GM21515 (cell line): ENCODE measurements at regions not wholly inside any gene's neighbourhood (a gene's known extent, or its start where the extent isn't known, plus 50 kb on each side); places are given as distances from the start of the nearest gene placed in this dataset.
"Not testable (repeated sequence)": the region's sequence is repeated elsewhere in the genome, so short reads cannot be mapped to it uniquely, and the experiment has no call there.

Source experiments
- ATAC-seq: cut with Tn5 transposase; IDR thresholded peaks from one replicate; pipeline ENCODE4 v1.9.1; 2021; ENCODE audit not compliant: unreplicated experiment

- no peak for ATAC-seq
Measured at GRCh38 chr6:140252099-140252498, 877.7 kb upstream of the CITED2 start.

GRCh38 chr6:140245296-140246040 lies 871.0 kb upstream of the CITED2 start:
- ATAC-seq = no peak

GRCh38 chr6:140237251-140237650 lies 862.8 kb upstream of the CITED2 start:
- ATAC-seq = no peak

- no peak for ATAC-seq
Measured at GRCh38 chr6:140236732-140237131, 862.3 kb upstream of the CITED2 start.

GRCh38 chr6:140230282-140230681 lies 855.8 kb upstream of the CITED2 start:
- no peak for ATAC-seq

GRCh38 chr6:140228491-140228890 lies 854.0 kb upstream of the CITED2 start:
- ATAC-seq = no peak

- no peak for ATAC-seq
Measured at GRCh38 chr6:140226637-140227036, 852.2 kb upstream of the CITED2 start.

- no peak for ATAC-seq
Measured at GRCh38 chr6:140225701-140226436, 851.4 kb upstream of the CITED2 start.

- no peak for ATAC-seq
Measured at GRCh38 chr6:140217283-140217682, 842.8 kb upstream of the CITED2 start.

GRCh38 chr6:140209775-140210174 lies 835.3 kb upstream of the CITED2 start:
- no peak for ATAC-seq

- ATAC-seq = no peak
Measured at GRCh38 chr6:140208286-140208685, 833.8 kb upstream of the CITED2 start.

GRCh38 chr6:140205795-140206593 lies 831.5 kb upstream of the CITED2 start:
- no peak for ATAC-seq

GRCh38 chr6:140204154-140204553 lies 829.7 kb upstream of the CITED2 start:
- no peak for ATAC-seq

GRCh38 chr6:140203661-140204147 lies 829.3 kb upstream of the CITED2 start:
- ATAC-seq = no peak

- ATAC-seq = no peak
Measured at GRCh38 chr6:140202964-140203515, 828.6 kb upstream of the CITED2 start.

- ATAC-seq = no peak
Measured at GRCh38 chr6:140201787-140202458, 827.5 kb upstream of the CITED2 start.

- no peak for ATAC-seq
Measured at GRCh38 chr6:140193269-140193668, 818.8 kb upstream of the CITED2 start.

GRCh38 chr6:140192018-140192417 lies 817.6 kb upstream of the CITED2 start:
- no peak for ATAC-seq

- ATAC-seq = not testable (repeated sequence)
Measured at GRCh38 chr6:140189263-140189662, 814.8 kb upstream of the CITED2 start.

GRCh38 chr6:140185991-140186390 lies 811.5 kb upstream of the CITED2 start:
- ATAC-seq = no peak

GRCh38 chr6:140183881-140184280 lies 809.4 kb upstream of the CITED2 start:
- no peak for ATAC-seq
